Subcutaneous abdominal adipose tissue (tissue), 5 donors: ENCODE measurements at regions not wholly inside any gene's neighbourhood (a gene's known extent, or its start where the extent isn't known, plus 50 kb on each side); places are given as distances from the start of the nearest gene placed in this dataset.

Source experiments
- H3K27ac ChIP-seq: one replicate; pipeline ENCODE4 v1.7.0; 2013; ENCODE audit warnings: low read depth, mild to moderate bottlenecking, inconsistent platforms, low read length, moderate library complexity
- H3K27me3 ChIP-seq, 5 donors: one replicate each; pipeline ENCODE4 v1.7.0; 2013; ENCODE audit warnings: low read length in 5 of 5, inconsistent platforms in 1 of 5; ENCODE audit not compliant: control insufficient read depth in 5 of 5, insufficient read depth in 4 of 5
- H3K36me3 ChIP-seq, 5 donors: one replicate each; pipeline ENCODE4 v1.7.0; 2013; ENCODE audit warnings: low read length in 5 of 5; ENCODE audit not compliant: control insufficient read depth in 5 of 5, insufficient read depth in 5 of 5
- H3K4me1 ChIP-seq, 5 donors: one replicate each; pipeline ENCODE4 v1.7.0; 2013; ENCODE audit warnings: low read length in 5 of 5, mild to moderate bottlenecking in 3 of 5, moderate library complexity in 1 of 5; ENCODE audit not compliant: control insufficient read depth in 5 of 5, insufficient read depth in 5 of 5
- H3K4me3 ChIP-seq, 5 donors: one replicate each; pipeline ENCODE4 v1.7.0; 2013; ENCODE audit warnings: low read length in 5 of 5, low read depth in 1 of 5
- H3K9ac ChIP-seq, 5 donors: one replicate each; pipeline ENCODE4 v1.7.0; 2013; ENCODE audit warnings: low read length in 5 of 5, mild to moderate bottlenecking in 4 of 5, moderate library complexity in 3 of 5
- H3K9me3 ChIP-seq, 5 donors: one replicate each; pipeline ENCODE4 v1.7.0; 2013; ENCODE audit warnings: low read length in 5 of 5; ENCODE audit not compliant: control insufficient read depth in 5 of 5
- donor health status: healthy.
- donor health status: healthy.
- donor health status: healthy.
- donor health status: healthy.
- donor health status: healthy.

DNA sequence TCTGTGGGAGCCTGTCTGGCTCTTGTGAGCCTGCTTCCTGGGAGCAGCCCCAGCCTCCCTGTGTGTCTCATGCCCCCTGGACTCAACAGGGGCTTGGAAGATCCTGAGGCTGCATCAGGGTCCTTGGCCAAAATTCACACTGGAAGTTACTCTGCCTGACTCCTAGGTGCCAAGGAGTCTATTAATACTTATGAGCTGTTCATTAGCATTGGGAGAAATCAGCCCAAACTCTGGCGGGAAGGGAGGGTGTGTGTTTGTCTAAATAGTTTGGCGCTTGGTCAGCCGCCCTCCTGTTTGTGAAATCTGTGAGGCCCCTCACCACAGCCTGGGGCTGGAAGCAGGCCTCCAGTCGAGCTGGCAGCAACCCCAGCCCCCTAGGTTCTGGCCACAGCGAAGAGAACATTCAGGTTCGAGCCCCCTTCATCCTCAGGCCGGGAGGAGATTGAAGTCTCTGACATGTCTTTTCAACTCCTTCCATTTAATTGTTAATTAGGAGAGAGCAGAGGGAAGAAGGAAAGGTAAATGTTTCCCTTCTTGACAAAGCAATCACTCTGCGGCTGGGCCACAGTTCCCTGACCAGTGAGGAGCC is 82.1 kb upstream of the F3 start:
- Histone ChIP-seq H3K4me1 (peaks cover 2 to 11% (median 6%) of the 10 kb centered on the region in 5 donors), H3K27ac (no peak overlapping the region), H3K9ac (no peak overlapping the region), H3K36me3 (no peaks in the 10 kb centered on the region), H3K9me3 (no peaks in the 10 kb centered on the region), H3K4me3 (no peak overlapping the region), H3K27me3 (no peaks in the 10 kb centered on the region)

DNA sequence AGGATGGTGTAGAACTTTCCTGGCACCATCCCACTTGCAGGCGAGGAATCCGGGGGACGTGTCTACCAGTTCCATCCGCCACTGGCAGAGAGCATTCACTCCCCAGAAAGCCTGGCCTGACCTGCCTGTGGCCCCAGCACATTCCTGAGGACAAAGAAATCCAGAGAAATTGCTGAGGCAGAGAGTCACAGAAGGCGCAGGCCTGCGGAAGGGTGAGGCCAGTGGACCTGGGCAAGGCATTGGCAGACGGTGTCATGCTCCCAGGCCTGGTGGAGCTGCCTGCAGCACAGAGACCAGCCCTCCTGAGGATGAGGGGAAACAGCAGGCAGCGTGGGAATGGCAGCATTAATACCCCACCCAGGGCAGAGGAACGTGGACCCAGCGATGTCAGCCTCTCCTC is 81.2 kb upstream of the F3 start:
- Histone ChIP-seq H3K27me3 (no peaks in the 10 kb centered on the region), H3K27ac (no peak overlapping the region), H3K36me3 (no peaks in the 10 kb centered on the region), H3K4me1 (peaks cover 2 to 11% (median 6%) of the 10 kb centered on the region in 5 donors), H3K9me3 (no peaks in the 10 kb centered on the region), H3K9ac (no peak overlapping the region), H3K4me3 (no peak overlapping the region)

DNA sequence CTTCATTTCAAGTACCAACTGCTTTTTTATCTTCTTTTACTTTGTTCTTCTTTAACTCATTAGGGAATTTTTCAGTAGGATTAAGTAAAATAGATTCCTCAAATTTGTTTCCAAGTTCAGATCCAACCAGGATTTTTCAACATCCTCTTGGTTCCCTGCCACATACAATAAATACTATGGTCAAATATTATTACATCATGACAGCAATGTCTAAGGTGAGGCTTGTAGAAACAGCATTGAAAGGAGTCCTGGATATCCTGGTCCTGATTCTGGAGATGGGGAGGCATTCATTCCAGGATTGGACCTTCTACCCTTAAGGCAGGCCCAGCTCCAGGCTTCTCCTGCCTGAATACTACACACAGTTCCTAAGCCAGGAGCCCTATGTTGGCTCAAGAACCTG is 80.2 kb upstream of the F3 start:
- Histone ChIP-seq H3K27ac (no peak overlapping the region), H3K4me3 (no peak overlapping the region), H3K9me3 (no peaks in the 10 kb centered on the region), H3K4me1 (peaks cover 2 to 11% (median 6%) of the 10 kb centered on the region in 5 donors), H3K36me3 (no peaks in the 10 kb centered on the region), H3K9ac (no peak overlapping the region), H3K27me3 (no peaks in the 10 kb centered on the region)

DNA sequence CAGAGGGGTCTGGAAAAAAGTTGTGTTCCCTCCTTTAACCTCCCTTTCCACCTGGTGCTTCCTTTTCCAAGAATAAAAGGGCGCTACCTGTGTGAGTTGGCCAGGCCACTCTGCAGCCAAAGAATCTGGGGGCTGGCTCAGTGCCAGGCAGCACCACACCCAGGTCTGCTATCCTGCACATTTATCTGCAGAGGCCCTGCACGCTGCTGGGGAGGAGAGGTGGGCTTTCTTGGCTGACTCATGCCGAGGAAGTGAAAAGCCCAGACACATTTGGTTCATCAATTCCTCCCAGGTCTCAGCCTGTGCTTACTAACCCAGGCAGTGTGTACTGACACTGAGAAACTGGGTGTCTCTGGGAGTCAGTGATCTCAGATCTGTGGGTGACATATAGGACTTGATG is 79.8 kb upstream of the F3 start:
- Histone ChIP-seq H3K36me3 (no peaks in the 10 kb centered on the region), H3K9me3 (no peaks in the 10 kb centered on the region), H3K9ac (no peak overlapping the region), H3K4me1 (peaks cover 2 to 11% (median 6%) of the 10 kb centered on the region in 5 donors), H3K27ac (no peak overlapping the region), H3K27me3 (no peaks in the 10 kb centered on the region), H3K4me3 (no peak overlapping the region)

DNA sequence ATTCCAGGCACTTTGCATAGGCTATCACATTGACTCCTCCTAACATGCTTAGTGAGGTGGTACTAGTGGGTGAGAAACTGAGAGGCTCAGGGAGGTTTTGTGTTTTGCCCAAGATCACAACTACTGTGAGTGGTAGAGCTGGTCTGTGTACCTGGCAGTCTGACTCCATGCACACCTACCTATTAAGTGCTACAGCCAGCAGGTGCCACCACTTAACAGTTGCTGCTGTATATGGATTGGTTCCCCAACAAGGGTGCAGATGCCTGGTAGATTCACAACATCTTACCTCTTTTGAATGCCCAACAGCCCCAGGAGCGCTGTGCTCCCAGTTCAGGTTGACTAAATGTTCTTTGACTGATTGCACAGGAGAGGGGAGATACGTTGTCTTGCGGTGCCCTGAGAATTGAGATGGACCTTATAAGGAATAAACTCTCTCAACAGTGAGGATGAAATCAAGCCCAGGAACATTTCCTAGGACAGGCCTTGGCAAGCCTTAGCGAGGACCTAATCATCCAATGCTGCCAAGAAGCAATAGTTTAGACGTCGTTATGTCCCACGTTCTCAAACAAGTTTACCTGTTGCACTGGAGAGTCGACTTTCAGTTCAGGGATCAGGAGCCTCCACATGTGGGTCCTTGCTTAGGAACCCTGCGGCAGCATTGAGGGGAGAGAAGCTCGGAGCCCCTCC is 78.9 kb upstream of the F3 start:
- no peaks in the 10 kb centered on the region for H3K9me3 ChIP-seq
- no peak overlapping the region for H3K4me3 ChIP-seq
- no peaks in the 10 kb centered on the region for H3K27me3 ChIP-seq
- H3K9ac ChIP-seq: no peak overlapping the region
- no peaks in the 10 kb centered on the region for H3K36me3 ChIP-seq
- peaks cover 2 to 11% (median 6%) of the 10 kb centered on the region in 5 donors for H3K4me1 ChIP-seq
- H3K27ac ChIP-seq: no peak overlapping the region

DNA sequence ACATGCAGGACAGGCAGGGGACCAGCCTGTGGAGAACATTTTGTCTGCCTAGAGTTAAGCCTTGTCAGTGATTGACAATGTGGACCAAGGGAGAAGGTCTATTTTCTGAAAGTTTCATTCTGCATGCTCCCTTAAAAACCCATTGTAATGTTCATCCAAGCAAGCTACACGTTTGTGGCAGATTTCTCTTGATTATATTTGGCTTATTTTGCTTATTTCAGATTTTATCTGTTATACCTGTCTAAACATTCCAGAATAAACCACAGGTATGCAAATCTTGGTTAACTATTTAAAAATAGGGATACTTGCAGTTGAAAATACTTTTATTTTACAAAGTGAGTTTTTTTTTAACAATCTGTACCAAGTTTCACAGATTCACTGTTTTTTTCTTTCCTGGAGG is 78.2 kb upstream of the F3 start:
- H3K36me3 ChIP-seq: no peaks in the 10 kb centered on the region
- no peaks in the 10 kb centered on the region for H3K27me3 ChIP-seq
- H3K9me3 ChIP-seq: no peaks in the 10 kb centered on the region
- H3K9ac ChIP-seq: no peak overlapping the region
- H3K4me3 ChIP-seq: no peak overlapping the region
- no peak overlapping the region for H3K27ac ChIP-seq
- peaks cover 4 to 17% (median 10%) of the 10 kb centered on the region in 5 donors for H3K4me1 ChIP-seq

DNA sequence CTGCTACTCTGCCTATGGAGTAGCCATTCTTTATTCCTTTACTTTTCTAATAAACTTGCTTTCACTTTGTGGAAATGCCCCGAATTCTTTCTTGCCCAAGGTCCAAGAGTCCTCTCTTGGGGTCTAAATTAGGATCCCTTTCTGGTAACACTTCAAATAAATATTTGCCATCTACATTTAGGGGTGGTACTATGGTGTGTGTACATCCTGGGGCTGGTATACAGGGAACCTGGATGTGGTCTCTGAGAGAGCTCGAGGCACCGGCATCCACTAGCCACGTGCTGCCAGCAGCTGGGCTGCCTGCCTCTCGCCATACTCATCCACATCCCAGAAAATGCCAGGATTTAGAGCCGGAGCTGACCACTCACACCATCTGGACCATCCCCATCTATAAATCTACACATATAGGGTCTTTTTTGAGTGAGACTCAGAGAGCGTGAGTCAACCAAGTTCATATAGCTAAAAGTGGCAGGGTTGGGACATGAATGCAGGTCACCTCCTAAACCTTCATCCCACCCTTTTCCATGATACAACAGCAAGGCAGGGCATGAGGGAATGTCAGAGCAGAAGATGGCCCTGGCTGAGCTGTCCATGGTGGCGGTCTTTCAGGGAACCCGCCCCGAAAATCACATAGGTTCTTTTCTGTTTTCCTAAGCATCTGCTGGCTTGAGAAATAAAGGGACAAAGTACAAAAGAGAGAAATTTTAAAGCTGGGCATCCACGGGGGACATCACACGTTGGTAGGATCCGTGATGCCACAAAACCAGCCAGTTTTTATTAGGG is 76.6 kb upstream of the F3 start:
- peaks cover 4 to 23% (median 17%) of the 10 kb centered on the region in 5 donors for H3K4me1 ChIP-seq

DNA sequence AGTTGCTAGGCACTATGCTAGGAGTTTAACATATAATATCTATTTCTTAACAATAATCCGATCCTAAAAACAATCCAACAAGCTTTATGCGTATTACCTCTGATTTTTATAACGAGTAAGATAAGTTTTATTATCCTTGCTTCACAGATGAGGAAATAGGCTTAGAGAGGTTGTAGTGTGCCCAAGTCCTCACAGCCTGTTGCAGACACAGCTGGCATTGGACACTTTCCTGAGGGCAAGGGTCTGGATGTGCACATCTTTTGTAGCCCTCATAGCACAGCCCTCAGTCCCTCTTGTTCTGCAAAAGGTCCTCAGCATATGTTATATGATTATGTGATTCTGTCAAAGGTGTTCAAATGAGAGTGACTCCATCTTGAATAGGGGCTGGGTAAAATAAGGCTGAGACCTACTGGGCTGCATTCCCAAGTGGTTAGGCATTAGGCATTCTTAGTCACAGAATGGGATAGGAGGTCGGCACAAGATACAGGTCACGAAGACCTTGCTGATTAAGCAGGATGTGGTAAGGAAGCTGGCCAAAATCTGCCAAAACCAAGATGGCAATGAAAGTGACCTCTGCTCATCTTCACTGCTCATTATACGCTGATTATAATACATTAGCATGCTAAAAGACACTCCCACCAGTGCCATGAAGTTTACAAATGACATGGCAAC is 75.7 kb upstream of the F3 start:
- Histone ChIP-seq H3K4me3 (no peak overlapping the region), H3K36me3 (no peaks in the 10 kb centered on the region), H3K9me3 (no peaks in the 10 kb centered on the region), H3K9ac (no peak overlapping the region), H3K27me3 (no peaks in the 10 kb centered on the region), H3K27ac (no peak overlapping the region), H3K4me1 (peaks cover 2 to 32% (median 26%) of the 10 kb centered on the region in 5 donors)

More for the DNA sequence above, 76.6 kb upstream of the F3 start:
- no peaks in the 10 kb centered on the region for H3K9me3 ChIP-seq
- H3K27me3 ChIP-seq: no peaks in the 10 kb centered on the region
- no peak overlapping the region for H3K4me3 ChIP-seq
- no peaks in the 10 kb centered on the region for H3K36me3 ChIP-seq
- no peak overlapping the region for H3K9ac ChIP-seq
- H3K27ac ChIP-seq: no peak overlapping the region

DNA sequence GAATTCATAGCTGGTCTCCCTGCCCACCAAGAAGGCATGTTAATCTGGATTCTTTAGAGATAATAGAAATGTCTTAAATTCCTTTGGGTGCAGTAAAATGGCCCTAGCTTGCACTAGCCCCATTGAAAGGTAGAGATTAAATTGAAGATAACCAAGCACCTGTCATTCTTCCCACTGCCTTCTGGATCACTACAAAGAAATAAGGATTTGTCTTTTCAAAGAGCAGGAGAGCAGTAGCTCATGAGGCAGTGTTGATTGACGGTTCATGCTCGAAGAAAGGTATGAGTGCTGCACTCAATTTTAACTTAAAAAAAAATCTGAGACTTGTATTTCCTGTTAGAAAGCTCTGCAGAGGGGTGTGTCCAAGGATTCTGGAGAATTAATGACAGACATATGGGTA is 74.9 kb upstream of the F3 start:
- Histone ChIP-seq H3K27me3 (no peaks in the 10 kb centered on the region), H3K9ac (no peak overlapping the region), H3K4me3 (no peak overlapping the region), H3K36me3 (no peaks in the 10 kb centered on the region), H3K27ac (no peak overlapping the region), H3K9me3 (no peaks in the 10 kb centered on the region), H3K4me1 (peaks cover 2 to 33% (median 31%) of the 10 kb centered on the region in 5 donors)

DNA sequence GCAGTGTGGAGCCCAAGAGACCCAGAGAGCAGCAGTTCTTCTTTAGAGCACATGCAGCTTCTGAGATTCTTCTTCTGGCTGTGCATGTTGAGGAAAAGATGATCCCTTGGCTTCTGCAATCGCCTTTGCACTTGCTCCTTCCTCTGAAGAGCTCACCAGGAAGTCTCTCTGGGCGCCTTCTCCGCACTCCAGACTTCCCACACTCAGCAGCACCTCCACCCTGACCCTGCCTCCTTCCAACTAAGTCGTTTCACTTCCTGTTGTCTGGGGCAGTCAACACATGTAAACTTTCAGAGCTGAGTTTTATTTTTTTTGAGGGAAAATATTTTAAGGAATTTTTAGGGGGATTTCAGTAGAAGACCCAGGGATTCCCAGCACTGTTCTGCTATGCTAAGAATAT is 73.4 kb upstream of the F3 start:
- H3K4me3 ChIP-seq: no peak overlapping the region
- no peaks in the 10 kb centered on the region for H3K9me3 ChIP-seq
- H3K36me3 ChIP-seq: no peaks in the 10 kb centered on the region
- no peak overlapping the region for H3K9ac ChIP-seq
- peaks cover 2 to 34% (median 28%) of the 10 kb centered on the region in 5 donors for H3K4me1 ChIP-seq
- H3K27ac ChIP-seq: no peak overlapping the region
- no peaks in the 10 kb centered on the region for H3K27me3 ChIP-seq
